ENCODE measurements at regions not wholly inside any gene's neighbourhood (a gene's known extent, or its start where the extent isn't known, plus 50 kb on each side); places are given as distances from the start of the nearest gene placed in this dataset.
"Not testable (repeated sequence)": the region's sequence is repeated elsewhere in the genome, so short reads cannot be mapped to it uniquely, and the experiment has no call there.

GRCh38 chr7:79740076-79740475 is 286.6 kb upstream of the MAGI2 start:
- H3K4me1 Mint-ChIP-seq (ENCODE audit: low read depth) = no peaks in the 10 kb centered on the region
- H3K27me3 Mint-ChIP-seq (ENCODE audit: low read depth) = no peaks in the 10 kb centered on the region
- H3K36me3 Mint-ChIP-seq (ENCODE audit: low read depth) = no peaks in the 10 kb centered on the region
- DNase-seq (ENCODE audit: low spot score) = no peak
- H3K4me3 Mint-ChIP-seq = no peak overlapping the region
- no peak overlapping the region for H3K27ac Mint-ChIP-seq
- no peaks in the 10 kb centered on the region for H3K9me3 Mint-ChIP-seq

DNA sequence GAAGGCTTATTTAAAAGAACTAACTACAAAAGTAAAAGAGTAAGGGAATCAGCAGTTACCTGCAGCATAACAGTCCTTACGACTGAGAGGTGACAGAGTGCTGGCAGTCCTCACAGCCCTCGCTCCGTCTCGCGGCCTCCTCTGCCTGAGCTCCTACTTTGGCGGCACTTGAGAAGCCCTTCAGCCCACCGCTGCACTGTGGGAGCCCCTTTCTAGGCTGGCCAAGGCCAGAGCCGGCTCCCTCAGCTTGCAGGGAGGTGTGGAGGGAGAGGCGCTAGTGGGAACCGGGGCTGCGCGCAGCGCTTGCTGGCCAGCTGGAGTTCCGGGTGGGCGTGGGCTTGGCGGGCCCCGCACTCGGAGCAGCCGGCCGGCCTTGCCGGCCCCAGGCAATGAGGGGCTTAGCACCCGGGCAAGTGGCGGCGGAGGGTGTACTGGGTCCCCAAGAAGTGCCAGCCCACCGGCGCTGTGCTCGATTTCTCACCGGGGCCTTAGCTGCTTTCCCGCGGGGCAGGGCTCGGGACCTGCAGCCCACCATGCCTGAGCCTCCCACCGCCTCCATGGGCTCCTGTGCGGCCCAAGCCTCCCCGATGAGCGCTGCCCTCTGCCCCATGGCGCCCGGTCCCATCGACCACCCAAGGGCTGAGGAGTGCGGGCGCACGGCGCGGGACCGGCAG is 285.7 kb upstream of the MAGI2 start:
- not testable (repeated sequence) for H3K4me3 Mint-ChIP-seq; H3K27me3 Mint-ChIP-seq (ENCODE audit: low read depth); H3K27ac Mint-ChIP-seq; H3K36me3 Mint-ChIP-seq (ENCODE audit: low read depth); H3K4me1 Mint-ChIP-seq (ENCODE audit: low read depth); H3K9me3 Mint-ChIP-seq; DNase-seq (ENCODE audit: low spot score)

- DNase-seq (ENCODE audit: low spot score) = no peak
- Mint-ChIP-seq H3K9me3 (peaks cover 23% of the 10 kb centered on the region), H3K4me1 (ENCODE audit: low read depth) (no peaks in the 10 kb centered on the region), H3K27me3 (ENCODE audit: low read depth) (no peaks in the 10 kb centered on the region), H3K4me3 (no peak overlapping the region), H3K36me3 (ENCODE audit: low read depth) (no peaks in the 10 kb centered on the region), H3K27ac (no peak overlapping the region)
Observed at GRCh38 chr7:79736418-79736817, 283.0 kb upstream of the MAGI2 start.

- Mint-ChIP-seq H3K4me3 (no peak overlapping the region), H3K27ac (no peak overlapping the region), H3K4me1 (ENCODE audit: low read depth) (no peaks in the 10 kb centered on the region), H3K9me3 (peaks cover 28% of the 10 kb centered on the region), H3K36me3 (ENCODE audit: low read depth) (no peaks in the 10 kb centered on the region), H3K27me3 (ENCODE audit: low read depth) (no peaks in the 10 kb centered on the region)
- DNase-seq (ENCODE audit: low spot score) = no peak
Observed at GRCh38 chr7:79735012-79735411, 281.5 kb upstream of the MAGI2 start.

DNA sequence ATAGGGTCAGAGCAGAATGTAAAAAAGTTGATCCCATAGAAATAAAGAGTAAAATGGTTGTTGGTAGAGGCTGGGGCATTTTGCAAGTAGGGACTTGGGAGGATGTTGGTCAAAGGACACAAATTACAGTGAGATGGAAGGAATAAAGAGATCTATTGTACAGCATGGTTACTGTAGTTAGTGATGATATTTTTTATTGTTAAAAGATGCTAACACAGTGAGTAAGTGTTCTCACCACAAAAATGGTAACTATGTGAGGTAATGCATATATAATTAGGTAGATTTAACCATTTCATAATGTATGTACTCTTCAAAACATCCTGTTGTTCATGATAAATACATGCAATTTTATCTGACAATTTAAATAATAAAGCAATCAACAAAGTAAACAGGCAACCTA is 280.7 kb upstream of the MAGI2 start:
- H3K27me3 Mint-ChIP-seq (ENCODE audit: low read depth) = no peaks in the 10 kb centered on the region
- H3K36me3 Mint-ChIP-seq (ENCODE audit: low read depth) = no peaks in the 10 kb centered on the region
- H3K27ac Mint-ChIP-seq = no peak overlapping the region
- peaks cover 28% of the 10 kb centered on the region for H3K9me3 Mint-ChIP-seq
- no peak overlapping the region for H3K4me3 Mint-ChIP-seq
- no peaks in the 10 kb centered on the region for H3K4me1 Mint-ChIP-seq (ENCODE audit: low read depth)
- no peak for DNase-seq (ENCODE audit: low spot score)

- Mint-ChIP-seq H3K27me3 (ENCODE audit: low read depth) (no peaks in the 10 kb centered on the region), H3K27ac (no peak overlapping the region), H3K4me1 (ENCODE audit: low read depth) (no peaks in the 10 kb centered on the region), H3K9me3 (peaks cover 28% of the 10 kb centered on the region), H3K36me3 (ENCODE audit: low read depth) (no peaks in the 10 kb centered on the region), H3K4me3 (no peak overlapping the region)
- DNase-seq (ENCODE audit: low spot score) = no peak
Observed at GRCh38 chr7:79732535-79732934, 279.1 kb upstream of the MAGI2 start.

GRCh38 chr7:79730971-79731370 is 277.5 kb upstream of the MAGI2 start:
- H3K27me3 Mint-ChIP-seq (ENCODE audit: low read depth) = no peaks in the 10 kb centered on the region
- no peak for DNase-seq (ENCODE audit: low spot score)
- no peaks in the 10 kb centered on the region for H3K36me3 Mint-ChIP-seq (ENCODE audit: low read depth)
- no peak overlapping the region for H3K4me3 Mint-ChIP-seq
- H3K9me3 Mint-ChIP-seq = peaks cover 28% of the 10 kb centered on the region
- no peak overlapping the region for H3K27ac Mint-ChIP-seq
- H3K4me1 Mint-ChIP-seq (ENCODE audit: low read depth) = no peaks in the 10 kb centered on the region

GRCh38 chr7:79723833-79724618 is 270.6 kb upstream of the MAGI2 start:
- Mint-ChIP-seq H3K36me3 (ENCODE audit: low read depth) (no peaks in the 10 kb centered on the region), H3K9me3 (no peaks in the 10 kb centered on the region), H3K27ac (no peak overlapping the region), H3K27me3 (ENCODE audit: low read depth) (no peaks in the 10 kb centered on the region), H3K4me1 (ENCODE audit: low read depth) (no peaks in the 10 kb centered on the region), H3K4me3 (no peak overlapping the region)
- DNase-seq (ENCODE audit: low spot score) = no peak

DNA sequence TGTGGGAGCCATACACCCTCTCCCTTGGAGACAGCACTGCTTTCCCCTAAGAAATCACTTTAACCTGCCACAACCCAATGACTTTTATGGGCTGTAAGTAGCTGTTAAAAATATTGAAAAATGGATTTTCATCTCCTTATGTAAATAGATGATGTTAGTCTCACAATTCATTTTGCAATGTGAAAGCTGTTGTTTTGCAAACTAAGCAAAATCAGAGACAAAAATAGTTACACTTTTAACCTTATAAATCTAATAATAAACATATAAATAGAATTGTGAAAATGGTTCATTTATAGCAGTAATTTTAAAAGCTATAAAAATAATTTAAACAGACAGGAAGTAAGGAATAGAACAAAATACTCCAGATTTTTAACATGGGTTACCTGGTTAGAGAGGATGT is 268.8 kb upstream of the MAGI2 start:
- no peaks in the 10 kb centered on the region for H3K27me3 Mint-ChIP-seq (ENCODE audit: low read depth)
- H3K4me3 Mint-ChIP-seq = no peak overlapping the region
- H3K27ac Mint-ChIP-seq = no peak overlapping the region
- no peaks in the 10 kb centered on the region for H3K4me1 Mint-ChIP-seq (ENCODE audit: low read depth)
- DNase-seq (ENCODE audit: low spot score) = no peak
- no peaks in the 10 kb centered on the region for H3K9me3 Mint-ChIP-seq
- no peaks in the 10 kb centered on the region for H3K36me3 Mint-ChIP-seq (ENCODE audit: low read depth)

- no peaks in the 10 kb centered on the region for H3K4me1 Mint-ChIP-seq (ENCODE audit: low read depth)
- no peak overlapping the region for H3K4me3 Mint-ChIP-seq
- no peak overlapping the region for H3K27ac Mint-ChIP-seq
- no peaks in the 10 kb centered on the region for H3K36me3 Mint-ChIP-seq (ENCODE audit: low read depth)
- no peak for DNase-seq (ENCODE audit: low spot score)
- no peaks in the 10 kb centered on the region for H3K27me3 Mint-ChIP-seq (ENCODE audit: low read depth)
- H3K9me3 Mint-ChIP-seq = no peaks in the 10 kb centered on the region
Observed at GRCh38 chr7:79719216-79719615, 265.7 kb upstream of the MAGI2 start.

GRCh38 chr7:79716329-79716728 is 262.9 kb upstream of the MAGI2 start:
- Mint-ChIP-seq H3K27me3 (ENCODE audit: low read depth) (no peaks in the 10 kb centered on the region), H3K27ac (no peak overlapping the region), H3K4me3 (no peak overlapping the region), H3K36me3 (ENCODE audit: low read depth) (no peaks in the 10 kb centered on the region), H3K4me1 (ENCODE audit: low read depth) (no peaks in the 10 kb centered on the region), H3K9me3 (no peaks in the 10 kb centered on the region)
- no peak for DNase-seq (ENCODE audit: low spot score)

DNA sequence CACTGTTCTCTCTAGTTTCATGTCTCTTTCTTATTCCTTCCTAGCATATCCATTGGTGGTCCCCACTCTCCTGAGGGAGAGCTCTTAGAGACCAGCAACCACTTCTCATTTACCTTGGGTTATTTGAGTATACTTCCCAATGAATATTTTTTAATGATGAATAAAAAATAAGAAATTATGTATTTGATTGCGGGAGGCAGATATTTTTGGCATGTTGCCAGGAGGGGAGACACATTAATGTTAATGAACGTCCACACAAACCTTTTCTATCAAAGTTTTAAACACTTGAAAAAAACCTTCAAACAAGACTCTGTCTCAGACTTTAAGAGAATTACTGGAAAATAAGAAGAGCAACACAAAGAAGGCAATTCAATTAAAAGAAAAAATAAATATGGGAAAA is 260.6 kb upstream of the MAGI2 start:
- H3K36me3 Mint-ChIP-seq (ENCODE audit: low read depth) = no peaks in the 10 kb centered on the region

DNA sequence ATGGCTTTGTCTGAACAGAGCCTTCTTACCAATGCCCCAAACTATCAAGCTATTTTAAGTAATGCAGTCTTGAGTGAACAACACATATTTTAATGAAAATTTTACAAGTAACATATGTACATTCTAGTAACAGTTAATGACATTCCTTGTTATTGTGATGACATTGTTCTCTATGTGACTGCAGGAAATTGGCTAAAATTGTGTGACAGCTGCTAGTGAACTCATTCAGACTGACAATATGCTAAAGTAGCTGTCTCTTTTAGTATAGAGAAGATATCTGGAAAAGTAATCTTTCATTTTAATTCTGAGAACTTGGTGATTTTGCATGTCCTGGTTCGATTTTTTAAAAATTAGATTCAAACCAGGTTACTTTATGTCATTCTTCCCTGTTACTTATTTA is 259.8 kb upstream of the MAGI2 start:
- Mint-ChIP-seq H3K4me1 (ENCODE audit: low read depth) (no peaks in the 10 kb centered on the region), H3K4me3 (no peak overlapping the region), H3K27ac (no peak overlapping the region), H3K9me3 (no peaks in the 10 kb centered on the region), H3K36me3 (ENCODE audit: low read depth) (no peaks in the 10 kb centered on the region), H3K27me3 (ENCODE audit: low read depth) (no peaks in the 10 kb centered on the region)
- no peak for DNase-seq (ENCODE audit: low spot score)

More for the DNA sequence above, 260.6 kb upstream of the MAGI2 start:
- Mint-ChIP-seq H3K27ac (no peak overlapping the region), H3K4me3 (no peak overlapping the region), H3K27me3 (ENCODE audit: low read depth) (no peaks in the 10 kb centered on the region), H3K9me3 (no peaks in the 10 kb centered on the region), H3K4me1 (ENCODE audit: low read depth) (no peaks in the 10 kb centered on the region)
- no peak for DNase-seq (ENCODE audit: low spot score)

- Mint-ChIP-seq H3K27me3 (ENCODE audit: low read depth) (no peaks in the 10 kb centered on the region), H3K4me3 (no peak overlapping the region), H3K4me1 (ENCODE audit: low read depth) (no peaks in the 10 kb centered on the region), H3K27ac (no peak overlapping the region), H3K9me3 (no peaks in the 10 kb centered on the region), H3K36me3 (ENCODE audit: low read depth) (no peaks in the 10 kb centered on the region)
- no peak for DNase-seq (ENCODE audit: low spot score)
Observed at GRCh38 chr7:79711660-79712059, 258.2 kb upstream of the MAGI2 start.

Data from T-helper 2 cell treated with Interferon-gamma antibody and Interleukin-4, amounts not matched to agents 5 μg/mL and 100 μg/mL, for 36 hours (primary cell).